Panc1 (cell line): ENCODE measurements at regions not wholly inside any gene's neighbourhood (a gene's known extent, or its start where the extent isn't known, plus 50 kb on each side); places are given as distances from the start of the nearest gene placed in this dataset.

Experiments used
- ATAC-seq: fragments of 200-7000 bp; cut with Tn5 transposase; 2 replicates; pipeline ENCODE4 v1.9.1; 2020; ENCODE audit warnings: mild to moderate bottlenecking, moderate library complexity
- BruUV-seq: library from RNA; stranded (reverse); fragments of 400-500 nt; replicated peaks from 2 replicates; lab custom pipeline; 2021; lab: Mats Ljungman, UMichigan
- CTCF ChIA-PET: fragments of 300-600 bp; sonication (Branson Sonifier 250); formaldehyde crosslinking; loops from one replicate; lab custom pipeline; 2022; ENCODE audit warnings: antibody characterized with exemption; lab: Charles Lee
- POLR2A ChIA-PET: fragments of 300-600 bp; sonication (Branson Sonifier 250); formaldehyde crosslinking; loops from one replicate; lab custom pipeline; 2022; ENCODE audit warnings: antibody characterized with exemption; lab: Charles Lee
- DNase-seq: peaks from one replicate; pipeline ENCODE4 v3.0.0-alpha.2; 2010; ENCODE audit warnings: low read depth, low spot score
- H3K27ac ChIP-seq: 2 replicates; pipeline ENCODE4 v1.5.1; 2011; ENCODE audit warnings: mild to moderate bottlenecking, low read length, inconsistent platforms
- H3K27me3 ChIP-seq: fragments of 200-500 bp; sonication (Bioruptor generic); 2 replicates; pipeline ENCODE4 v1.6.0; 2014; ENCODE audit warnings: low read length, inconsistent platforms; ENCODE audit not compliant: control insufficient read depth, insufficient read depth
- H3K36me3 ChIP-seq: fragments of 200-500 bp; sonication (Bioruptor generic); 2 replicates; pipeline ENCODE4 v1.5.1; 2014; ENCODE audit warnings: inconsistent platforms, mild to moderate bottlenecking, low read length, moderate library complexity; ENCODE audit not compliant: control insufficient read depth, insufficient read depth
- H3K4me1 ChIP-seq: 2 replicates; pipeline ENCODE4 v1.5.1; 2011; ENCODE audit warnings: inconsistent platforms, mild to moderate bottlenecking, low read length, moderate library complexity; ENCODE audit not compliant: control insufficient read depth, insufficient read depth
- H3K4me3 ChIP-seq, 2 experiments: 2 replicates each; pipeline ENCODE4 v1.5.1; 2011 to 2012; ENCODE audit warnings: low read depth in 2 of 2, low read length in 2 of 2, mild to moderate bottlenecking in 2 of 2, inconsistent platforms in 1 of 2, moderate library complexity in 1 of 2
- H3K9me3 ChIP-seq: fragments of 200-500 bp; sonication (Bioruptor generic); 2 replicates; pipeline ENCODE4 v1.5.1; 2014; ENCODE audit warnings: low read depth, mild to moderate bottlenecking, inconsistent platforms, low read length, moderate library complexity; ENCODE audit not compliant: control insufficient read depth, insufficient read depth
- CTCF ChIP-seq: fragments of 450-650 bp; IDR thresholded peaks from 2 replicates; pipeline ENCODE4 v1.5.1; 2017; ENCODE audit warnings: mild to moderate bottlenecking
- POLR2AphosphoS5 ChIP-seq: IDR thresholded peaks from 2 replicates; pipeline ENCODE4 v1.6.1; 2012; ENCODE audit warnings: mild to moderate bottlenecking, low read depth, low read length, moderate library complexity
- REST ChIP-seq, 2 experiments: IDR thresholded peaks; 2 replicates each; pipeline ENCODE4 v1.6.1; 2011 to 2012; ENCODE audit warnings: low read depth in 2 of 2, control low read depth in 1 of 2, low read length in 1 of 2, mild to moderate bottlenecking in 1 of 2, moderate library complexity in 1 of 2; ENCODE audit not compliant: insufficient read depth in 1 of 2
- SIN3A ChIP-seq: IDR thresholded peaks from 2 replicates; pipeline ENCODE4 v1.6.1; 2012; ENCODE audit warnings: low read depth, mild to moderate bottlenecking, low read length, moderate library complexity, borderline replicate concordance; ENCODE audit not compliant: insufficient read depth
- TCF7L2 ChIP-seq: IDR thresholded peaks from 2 replicates; pipeline ENCODE4 v1.6.1; 2011; ENCODE audit warnings: mild to moderate bottlenecking, low read depth, low read length, inconsistent platforms
- in situ Hi-C: cut with HindIII; loops from 2 replicates; pipeline ENCODE4 v1.10.0; 2016; ENCODE audit warnings: low sequenced_read_pairs, low pct_unique_long_range_greater_than_20kb
- intact Hi-C: fragments of 100-400 bp; cut with micrococcal nuclease; formaldehyde crosslinking; loops from one replicate; pipeline ENCODE4 v1.10.0; 2022; ENCODE audit not compliant: unreplicated experiment

- Histone ChIP-seq H3K4me3 (no peak overlapping the region), H3K27ac (no peak overlapping the region), H3K27me3 (no peaks in the 10 kb centered on the region), H3K4me1 (no peaks in the 10 kb centered on the region), H3K9me3 (no peaks in the 10 kb centered on the region), H3K36me3 (no peaks in the 10 kb centered on the region)
- TF ChIP-seq REST (IDR thresholded peaks at IDR 0.05; ENCODE audit: insufficient read depth in 1 of 2, low read depth in 2 of 2, low read length in 1 of 2), result no peak
- no peak for TF ChIP-seq SIN3A
- no peak for TF ChIP-seq POLR2AphosphoS5
- TF ChIP-seq TCF7L2, result no peak
- no peak for TF ChIP-seq CTCF
- ATAC-seq (no peak), DNase-seq (no peak)
- in situ Hi-C loops, result no loop called here
- intact Hi-C loops, result no loop called here
- CTCF ChIA-PET, result no interaction called here
- no TSS peak for BruUV-seq
- POLR2A ChIA-PET, result no interaction called here
These were observed 270.7 kb upstream of the TRPC7 start for GRCh38 chr5:136636001-136636400.

- Histone ChIP-seq H3K9me3 (no peaks in the 10 kb centered on the region), H3K27me3 (no peaks in the 10 kb centered on the region), H3K4me1 (no peaks in the 10 kb centered on the region), H3K4me3 (no peak overlapping the region), H3K27ac (no peak overlapping the region), H3K36me3 (no peaks in the 10 kb centered on the region)
- no peak for ATAC-seq
- intact Hi-C loops, result no loop called here
- CTCF ChIA-PET, result no interaction called here
- no peak for TF ChIP-seq TCF7L2
- no peak for TF ChIP-seq POLR2AphosphoS5
- TF ChIP-seq CTCF, result no peak
- TF ChIP-seq SIN3A, result no peak
- TF ChIP-seq REST (IDR thresholded peaks at IDR 0.05; ENCODE audit: insufficient read depth in 1 of 2, low read depth in 2 of 2, low read length in 1 of 2), result no peak
- no TSS peak for BruUV-seq
- in situ Hi-C loops, result no loop called here
- DNase-seq, result no peak
- POLR2A ChIA-PET, result no interaction called here
These were observed 265.8 kb upstream of the TRPC7 start for GRCh38 chr5:136631186-136631585.
